Prostate gland (tissue), 2 donors: ENCODE measurements at regions not wholly inside any gene's neighbourhood (a gene's known extent, or its start where the extent isn't known, plus 50 kb on each side); places are given as distances from the start of the nearest gene placed in this dataset.

Experiments
- POLR2A ChIP-seq: fragments of 450-650 bp; IDR thresholded peaks from one replicate; pipeline ENCODE4 v1.6.1; 2016; ENCODE audit warnings: antibody characterized with exemption, mild to moderate bottlenecking
- POLR2AphosphoS5 ChIP-seq: sonication (generic); formaldehyde crosslinking; IDR thresholded peaks from one replicate; pipeline ENCODE4 v1.6.1; 2017; ENCODE audit warnings: antibody characterized with exemption
- TF ChIP-seq, protein P1 (sequence below), 4 experiments: fragments of 200-600 bp in 2 of 4; fragments of 450-650 bp in 2 of 4; sonication (generic) in 2 of 4; IDR thresholded peaks; 1 replicate in 3 of 4; 2 replicates in 1 of 4; pipeline ENCODE4 v1.5.1; 2016 to 2019; ENCODE audit warnings: antibody characterized with exemption in 4 of 4, mild to moderate bottlenecking in 2 of 4, moderate library complexity in 2 of 4

GRCh38 chr6:82841309-82841708, 224.3 kb downstream of the UBE3D start:
- TF ChIP-seq, protein P1, sequence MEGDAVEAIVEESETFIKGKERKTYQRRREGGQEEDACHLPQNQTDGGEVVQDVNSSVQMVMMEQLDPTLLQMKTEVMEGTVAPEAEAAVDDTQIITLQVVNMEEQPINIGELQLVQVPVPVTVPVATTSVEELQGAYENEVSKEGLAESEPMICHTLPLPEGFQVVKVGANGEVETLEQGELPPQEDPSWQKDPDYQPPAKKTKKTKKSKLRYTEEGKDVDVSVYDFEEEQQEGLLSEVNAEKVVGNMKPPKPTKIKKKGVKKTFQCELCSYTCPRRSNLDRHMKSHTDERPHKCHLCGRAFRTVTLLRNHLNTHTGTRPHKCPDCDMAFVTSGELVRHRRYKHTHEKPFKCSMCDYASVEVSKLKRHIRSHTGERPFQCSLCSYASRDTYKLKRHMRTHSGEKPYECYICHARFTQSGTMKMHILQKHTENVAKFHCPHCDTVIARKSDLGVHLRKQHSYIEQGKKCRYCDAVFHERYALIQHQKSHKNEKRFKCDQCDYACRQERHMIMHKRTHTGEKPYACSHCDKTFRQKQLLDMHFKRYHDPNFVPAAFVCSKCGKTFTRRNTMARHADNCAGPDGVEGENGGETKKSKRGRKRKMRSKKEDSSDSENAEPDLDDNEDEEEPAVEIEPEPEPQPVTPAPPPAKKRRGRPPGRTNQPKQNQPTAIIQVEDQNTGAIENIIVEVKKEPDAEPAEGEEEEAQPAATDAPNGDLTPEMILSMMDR (IDR thresholded peaks at IDR 0.05): no peak
- TF ChIP-seq POLR2A (no peak), POLR2AphosphoS5 (no peak)
